ENCODE measurements at regions not wholly inside any gene's neighbourhood (a gene's known extent, or its start where the extent isn't known, plus 50 kb on each side); places are given as distances from the start of the nearest gene placed in this dataset.

GRCh38 chr4:181823183-181823582 lies 420.0 kb upstream of the TENM3 start:
- no peak for TF ChIP-seq CTCF (IDR thresholded peaks at IDR 0.05; ENCODE audit: insufficient read depth, low read length)
- no peak for TF ChIP-seq POLR2AphosphoS5 (IDR thresholded peaks at IDR 0.05; ENCODE audit: low read depth)
- TF ChIP-seq GABPA (IDR thresholded peaks at IDR 0.05; ENCODE audit: low read depth): no peak
- no peak for TF ChIP-seq SPI1 (IDR thresholded peaks at IDR 0.05; ENCODE audit: borderline replicate concordance, low read depth)

Data from HL-60 (cell line).